Stimulated activated CD4-positive, alpha-beta T cell treated with anti-CD3 and anti-CD28 coated beads, Interleukin-12 subunit alpha, Interleukin-12 subunit beta, amount 100 ng/mL, for 48 hours (primary cell): ENCODE measurements at regions not wholly inside any gene's neighbourhood (a gene's known extent, or its start where the extent isn't known, plus 50 kb on each side); places are given as distances from the start of the nearest gene placed in this dataset.
A peak's percentile ranks its signal among the peaks of the same experiment; 100 is the strongest.

Source experiments
- DNase-seq, 3 donors: peaks; one replicate each; pipeline ENCODE4 v3.0.0-alpha.2; 2020; ENCODE audit warnings: low read depth in 2 of 3, low spot score in 1 of 3

DNA sequence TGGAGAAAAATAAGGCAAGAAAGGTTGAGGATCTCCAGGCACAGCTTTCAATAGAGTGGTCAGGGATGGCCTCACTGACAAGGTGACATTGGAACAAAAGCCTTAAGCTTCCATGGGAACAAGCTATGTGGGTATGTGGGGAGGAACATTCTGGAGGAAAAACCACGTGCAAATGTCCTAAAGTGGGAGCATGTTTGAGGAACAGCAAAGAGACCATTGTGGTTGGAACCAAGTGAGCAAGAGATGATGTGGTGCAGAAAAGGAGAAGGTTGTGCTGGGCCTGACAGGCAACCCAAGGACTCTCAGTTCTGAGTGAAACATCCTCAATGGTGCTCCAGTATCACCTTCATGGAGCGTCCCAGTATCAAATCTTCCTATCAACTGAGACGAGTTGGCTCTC is 184.0 kb downstream of the CAND1 start:
- no peak for DNase-seq

DNA sequence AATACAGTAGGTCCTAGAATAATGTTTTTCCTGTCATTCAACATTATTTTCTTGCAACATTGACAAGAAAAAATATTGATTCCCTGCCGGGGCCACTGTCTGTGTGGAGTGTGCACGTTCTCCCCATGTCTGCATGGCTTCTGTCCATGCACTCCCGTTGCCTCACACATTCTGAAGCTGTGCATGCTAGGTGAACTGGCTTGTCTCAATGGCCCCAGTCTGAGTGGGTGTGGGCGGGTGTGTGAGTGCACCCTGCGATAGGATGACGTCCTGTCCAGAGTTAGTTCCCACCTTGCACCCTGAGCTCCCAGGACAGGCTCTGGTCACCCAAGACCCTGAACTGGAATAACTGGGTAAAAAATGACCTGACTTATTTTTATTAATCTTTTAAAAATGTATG is 186.1 kb downstream of the CAND1 start:
- DNase-seq = no peak

DNA sequence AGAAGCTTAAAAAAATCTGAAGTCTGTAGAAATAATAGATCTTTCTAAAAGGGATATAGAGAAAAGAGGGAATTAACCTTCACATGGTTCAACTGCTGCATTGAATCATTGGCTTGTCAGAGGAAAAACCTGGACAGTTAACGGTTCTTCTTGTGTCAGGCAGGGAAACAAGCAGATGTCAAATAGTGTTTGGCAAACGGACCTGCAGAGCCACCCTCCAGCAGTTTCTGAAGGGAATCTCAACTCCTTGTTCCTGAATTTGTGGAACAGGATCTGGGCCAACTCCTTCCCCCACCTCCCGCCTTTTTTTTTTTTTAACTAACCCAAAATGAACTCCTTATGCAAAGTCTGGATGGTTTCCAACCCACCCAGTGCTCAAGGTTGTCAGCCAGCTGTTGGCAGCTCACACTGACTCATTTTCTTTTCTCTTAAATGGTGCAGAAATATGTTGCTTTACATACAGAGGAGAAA is 187.3 kb downstream of the CAND1 start:
- DNase-seq = no peak

DNA sequence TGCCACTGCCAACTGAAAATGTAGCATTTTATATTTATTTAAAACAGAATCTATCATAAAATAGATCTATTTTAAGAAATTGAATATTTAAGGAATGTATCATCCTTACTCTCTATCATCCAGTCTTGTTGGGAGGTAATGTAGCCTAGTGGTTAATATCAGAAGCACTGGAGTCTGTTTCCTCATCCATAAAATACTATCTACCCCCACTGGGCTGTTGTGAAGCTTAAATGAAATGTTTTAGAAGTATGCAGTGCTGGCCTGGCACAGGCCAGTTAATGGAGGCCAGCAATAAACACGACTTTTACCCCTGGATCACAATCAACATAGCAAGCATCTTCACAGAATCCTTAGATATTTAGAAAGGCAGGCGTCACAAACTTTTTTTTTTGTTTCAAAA is 188.0 kb downstream of the CAND1 start:
- DNase-seq = no peak

DNA sequence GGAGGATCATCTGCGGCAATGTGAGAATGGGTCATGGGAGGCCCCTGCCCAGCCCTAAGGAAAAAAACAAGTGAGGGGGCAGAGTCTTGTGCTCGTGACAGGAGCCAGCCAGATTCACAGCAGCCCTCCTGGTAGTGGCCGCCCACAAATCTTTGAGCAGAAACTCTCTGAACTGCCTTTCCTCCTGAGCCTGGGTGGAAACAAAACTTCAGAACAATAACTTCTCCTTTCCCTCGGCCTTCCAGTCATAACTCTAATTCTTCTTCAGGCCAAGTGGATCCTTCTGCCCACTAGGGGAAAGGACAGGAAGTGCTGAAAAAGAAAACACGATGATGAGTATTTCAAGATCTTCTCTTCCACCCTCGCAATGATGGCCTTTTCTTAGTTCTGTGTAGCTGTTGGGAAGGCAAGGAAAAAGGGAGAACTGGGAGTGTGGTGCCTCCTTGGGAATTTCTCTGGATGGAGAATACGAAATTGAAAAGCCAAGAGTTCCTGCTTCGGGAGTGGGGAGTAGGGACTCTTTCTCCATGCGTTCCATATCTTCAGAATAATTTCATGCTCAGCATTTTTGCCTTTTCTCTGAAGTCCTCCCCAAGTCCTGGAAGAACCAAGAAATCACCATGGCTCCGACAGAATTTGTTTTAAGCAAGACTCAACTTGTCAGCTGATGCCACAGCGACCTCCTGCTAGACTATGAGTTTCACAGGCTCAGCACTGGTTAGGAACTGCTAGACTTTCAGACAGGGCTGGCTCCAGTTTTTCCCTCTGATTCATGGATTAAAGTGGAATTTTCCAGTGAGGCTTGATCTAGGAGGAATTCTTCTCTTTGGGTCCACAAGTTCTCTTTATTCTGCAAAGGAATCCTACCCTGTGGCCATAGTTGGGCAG is 188.9 kb downstream of the CAND1 start:
- DNase-seq = no peak

DNA sequence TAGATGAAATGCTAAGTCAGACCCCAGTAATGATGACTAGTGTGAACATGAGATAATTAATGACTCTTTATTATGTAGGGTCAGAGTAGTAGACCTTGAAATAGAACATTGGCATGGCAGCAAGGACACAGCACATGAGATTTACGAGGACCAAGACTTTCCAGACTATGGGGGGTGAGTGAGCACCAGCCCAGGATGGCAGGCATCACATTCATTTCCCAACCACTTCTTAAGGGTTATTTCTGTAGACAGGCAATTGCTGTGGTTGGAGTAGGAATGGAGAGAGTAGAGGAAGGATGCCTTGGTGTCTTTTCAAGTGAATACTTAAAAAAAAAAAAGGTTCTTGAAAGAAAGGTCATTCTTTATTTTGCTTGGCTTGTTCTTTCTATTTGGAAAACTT is 189.4 kb upstream of the DYRK2 start:
- DNase-seq = no peak

DNA sequence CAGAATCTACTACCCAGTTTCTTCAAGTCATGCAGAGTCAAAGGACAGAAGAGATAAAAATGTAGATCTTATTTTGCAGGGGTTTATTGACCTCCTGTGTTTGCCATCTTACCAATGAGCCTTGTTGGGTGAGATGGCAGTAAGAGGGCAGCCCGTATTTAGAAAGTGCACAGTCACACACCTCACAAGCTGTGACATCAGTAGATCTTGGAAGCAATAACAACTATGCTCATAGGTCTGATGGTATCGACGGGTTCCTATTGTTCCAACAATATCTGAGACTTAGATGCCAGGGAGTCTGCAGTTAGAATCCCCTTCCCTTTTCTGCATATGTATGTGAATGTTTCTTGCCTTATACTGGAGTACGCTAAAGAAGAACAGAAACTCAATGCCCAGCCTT is 189.0 kb upstream of the DYRK2 start:
- no peak for DNase-seq

DNA sequence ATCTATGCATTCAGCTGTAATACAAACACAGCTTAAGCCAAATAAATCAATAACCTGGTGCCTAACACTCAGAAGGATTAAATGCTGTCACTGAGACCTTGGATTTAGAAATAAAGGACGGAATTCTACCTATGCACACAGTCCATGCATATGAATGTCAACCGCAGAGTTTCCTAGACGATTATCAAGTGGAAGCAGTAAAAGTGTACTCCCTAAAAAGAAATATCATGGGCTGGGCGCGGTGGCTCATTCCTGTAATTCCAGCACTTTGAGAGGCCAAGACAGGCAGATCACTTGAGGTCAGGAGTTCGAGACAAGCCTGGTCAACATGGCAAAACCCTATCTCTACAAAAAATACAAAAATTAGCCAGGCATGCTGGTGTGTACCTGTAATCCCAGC is 188.2 kb upstream of the DYRK2 start:
- DNase-seq = no peak

DNA sequence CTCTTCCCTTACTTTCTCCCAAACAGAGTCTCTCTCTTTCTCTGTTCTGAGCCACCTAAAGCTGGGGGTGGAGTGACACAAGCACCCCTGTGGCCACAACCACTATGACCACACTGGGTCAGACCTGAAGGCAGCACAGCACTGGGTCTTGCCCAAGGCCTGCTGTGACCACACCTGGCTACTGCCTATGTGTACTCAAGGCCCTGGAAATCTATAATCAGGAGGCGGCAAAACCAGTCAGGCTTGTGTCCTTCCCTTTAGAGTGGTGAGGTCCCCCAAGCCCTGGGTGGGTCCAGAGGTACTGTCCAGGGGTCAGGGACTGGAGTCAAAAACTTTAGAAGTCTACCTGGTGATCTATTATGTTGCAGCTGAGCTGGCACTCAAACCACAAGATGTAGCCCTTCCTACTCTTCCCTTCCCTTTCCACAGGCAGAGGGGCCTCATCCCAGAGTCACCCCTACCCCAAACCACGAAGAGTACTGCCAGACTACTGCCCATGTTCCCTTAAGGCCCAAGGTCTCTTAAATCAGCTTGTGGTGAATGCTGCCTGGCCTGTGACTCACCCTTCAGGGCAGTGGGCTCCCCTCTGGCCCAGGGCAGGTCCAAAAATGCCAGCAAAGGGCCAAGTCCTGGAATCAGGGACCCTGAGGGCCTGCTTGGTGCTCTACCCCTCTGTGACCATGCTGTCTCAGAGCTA is 179.8 kb upstream of the DYRK2 start:
- no peak for DNase-seq

DNA sequence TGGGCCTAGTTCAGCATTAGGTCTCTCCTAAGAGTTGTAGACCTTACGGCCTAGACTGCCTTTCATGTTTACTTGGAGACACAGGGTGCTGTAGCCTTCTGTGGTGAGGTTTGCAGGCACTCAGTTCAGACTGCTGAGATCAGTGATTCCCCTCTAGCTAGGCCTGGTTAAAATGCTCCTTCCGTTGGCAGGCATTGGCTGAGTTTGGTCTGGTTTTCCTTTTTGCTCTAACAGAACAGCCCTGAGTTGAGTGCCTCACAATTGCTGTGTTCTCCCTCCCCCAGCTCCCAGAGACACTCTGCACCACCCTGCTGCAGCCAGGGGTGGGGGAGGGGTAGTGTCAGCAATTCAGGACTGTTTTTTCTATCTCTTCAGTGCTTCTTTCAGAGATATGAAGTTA is 178.9 kb upstream of the DYRK2 start:
- DNase-seq = no peak

DNA sequence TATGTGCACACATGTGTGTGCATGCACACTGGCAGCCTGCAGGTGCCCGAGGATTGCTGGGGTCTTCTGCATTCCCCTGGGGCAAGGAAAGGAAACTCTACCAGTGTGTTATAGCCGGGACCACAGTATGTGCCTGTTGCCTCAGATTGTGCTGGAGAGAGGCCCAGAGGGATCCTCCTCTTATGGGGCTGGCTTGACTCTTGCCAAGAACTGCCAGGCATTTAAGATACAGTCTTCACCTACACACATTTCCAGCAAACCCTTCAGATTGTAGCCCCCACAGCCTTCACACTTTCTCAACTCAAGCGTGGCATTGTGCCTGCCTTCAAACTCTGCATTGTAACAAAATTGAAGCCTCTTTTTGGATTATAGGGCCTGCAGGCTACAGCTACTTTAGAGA is 176.7 kb upstream of the DYRK2 start:
- DNase-seq = no peak

DNA sequence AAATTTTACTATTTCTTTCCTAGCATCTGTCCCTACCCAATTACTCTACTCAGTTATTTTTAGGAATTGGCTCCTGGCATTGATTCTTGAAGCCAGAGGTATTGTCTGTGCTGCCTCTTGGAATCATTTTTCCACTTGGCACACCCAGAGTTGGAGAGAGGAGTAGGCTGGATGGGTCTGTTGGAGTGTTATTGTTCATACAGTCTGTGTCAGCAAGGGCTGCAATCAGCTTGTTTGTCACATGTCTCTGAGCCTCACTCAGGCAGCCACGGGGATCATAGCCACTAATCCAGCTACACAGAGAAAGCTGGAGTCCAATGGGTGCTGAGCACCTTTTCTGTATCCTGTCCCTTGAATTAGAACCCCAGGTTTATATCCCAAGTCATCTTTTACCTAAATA is 176.0 kb upstream of the DYRK2 start:
- no peak for DNase-seq

DNA sequence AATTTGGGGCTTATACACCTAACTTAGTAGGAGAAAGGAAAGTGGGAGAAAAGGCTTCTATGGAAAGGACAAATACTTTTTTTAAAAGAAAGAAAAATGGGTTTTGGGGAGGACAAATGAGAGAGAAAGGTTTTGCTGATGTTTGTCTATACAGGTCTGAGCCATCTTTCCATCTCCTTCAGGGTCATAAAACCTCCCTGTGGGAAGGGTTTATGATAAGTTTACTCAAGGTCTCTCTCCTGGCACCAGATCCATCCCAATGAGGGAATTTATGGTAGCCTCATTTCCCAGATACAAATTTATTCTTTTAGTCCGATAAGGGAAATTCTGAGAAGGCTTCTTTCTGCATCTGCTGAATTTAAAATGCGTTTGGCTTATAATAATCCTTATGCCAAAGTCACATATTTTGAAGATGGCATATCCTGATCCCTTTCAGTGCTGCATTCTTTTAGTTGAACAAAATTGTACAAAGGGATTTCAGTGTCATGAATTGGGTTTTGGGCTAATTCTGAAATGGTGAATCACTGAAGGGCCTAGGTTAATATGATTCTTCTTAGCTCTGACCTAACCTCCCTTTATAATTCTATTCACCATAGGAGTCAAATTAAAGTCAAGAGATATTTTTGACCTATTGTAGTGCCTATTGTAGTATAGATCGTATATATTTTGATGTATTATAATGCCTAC is 173.5 kb upstream of the DYRK2 start:
- no peak for DNase-seq

DNA sequence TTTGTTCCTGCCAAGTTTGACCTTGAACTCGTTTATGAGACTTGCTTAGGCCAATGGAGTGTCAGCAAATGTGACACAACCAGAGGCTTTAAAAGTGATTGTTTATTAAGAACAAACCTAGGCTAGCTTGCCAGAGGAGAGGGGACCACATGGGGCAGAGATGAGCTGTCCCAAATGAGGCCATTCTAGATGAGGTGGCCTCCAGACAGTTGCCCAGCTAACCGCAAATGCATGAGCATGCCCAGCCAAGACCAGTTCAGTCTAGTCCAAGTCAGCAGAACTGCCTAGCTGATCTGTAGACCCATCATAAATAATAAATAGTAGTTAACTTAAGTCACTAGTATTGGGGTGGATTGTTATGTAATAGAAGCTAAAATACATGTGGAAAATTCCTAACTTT is 172.8 kb upstream of the DYRK2 start:
- no peak for DNase-seq

DNA sequence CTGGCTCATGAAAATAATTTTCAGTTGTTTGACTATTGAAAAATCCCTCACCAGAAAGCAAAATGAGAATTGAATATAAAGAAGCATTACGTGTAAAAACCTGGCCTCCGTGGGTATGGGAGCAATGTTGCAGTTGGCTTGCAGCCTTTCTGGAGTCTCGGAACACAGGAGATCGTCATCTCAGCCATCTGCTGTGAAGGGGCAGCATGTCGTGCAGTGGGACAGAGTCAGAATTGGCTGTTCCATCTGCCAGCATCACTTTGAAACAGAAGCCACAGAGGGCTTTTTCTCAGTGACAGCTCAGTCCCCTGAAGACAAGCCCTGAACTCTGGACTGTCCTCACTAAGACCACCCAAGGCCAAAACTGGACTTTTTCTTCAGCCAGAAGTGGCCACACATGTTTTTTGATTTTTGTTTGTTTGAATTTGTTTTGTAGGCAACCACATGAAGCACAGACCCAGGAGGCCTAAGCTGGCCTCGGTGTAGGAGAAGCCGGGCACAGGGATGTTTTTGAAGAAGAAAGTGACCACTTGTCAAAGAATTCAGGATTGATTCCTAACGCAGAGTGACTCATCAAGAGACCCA is 170.8 kb upstream of the DYRK2 start:
- DNase-seq = no peak

DNA sequence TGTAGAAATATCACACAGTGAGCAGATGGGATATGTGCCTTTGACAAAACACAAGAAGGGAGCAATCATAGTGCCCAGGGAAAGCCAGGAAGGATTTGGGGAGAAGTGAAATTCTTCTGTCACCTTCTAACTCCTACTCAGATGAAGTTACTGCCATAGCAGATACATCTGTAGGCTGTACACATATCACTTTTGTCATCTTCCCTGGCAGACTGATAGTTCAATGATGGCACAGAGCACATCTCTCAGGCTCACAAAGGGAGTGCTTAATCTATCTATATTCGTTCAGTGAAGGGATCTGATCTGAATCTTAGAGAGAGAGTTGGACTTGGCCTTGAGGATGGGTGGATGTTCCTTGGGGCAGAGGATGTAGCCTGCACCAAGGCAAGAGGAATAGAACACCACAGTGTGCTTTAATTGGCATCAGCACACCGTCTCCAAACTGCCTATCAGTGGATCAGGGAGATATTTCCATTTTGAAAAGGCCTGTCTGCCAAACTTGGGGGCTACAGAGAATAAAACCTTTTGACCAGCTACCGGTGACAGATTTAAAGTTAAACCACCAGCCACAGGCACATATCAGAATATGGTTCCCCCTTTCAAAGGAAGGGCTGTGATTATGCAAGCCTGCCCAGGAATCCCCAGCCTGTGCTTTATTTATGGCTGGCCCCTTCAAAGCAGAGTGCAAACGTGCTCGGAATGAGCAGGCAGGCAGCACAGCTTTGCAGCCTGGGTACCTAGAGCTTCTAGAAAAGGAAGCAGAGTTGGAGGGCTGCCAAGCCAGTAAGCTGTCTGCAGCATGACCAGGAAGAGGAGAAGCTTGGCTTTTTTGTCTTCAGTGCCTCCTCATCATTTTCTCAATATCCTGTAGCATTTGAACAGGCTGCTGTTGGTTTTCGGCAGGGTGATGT is 165.5 kb upstream of the DYRK2 start:
- DNase-seq = peak; percentile 10 to 29 (median 24)

DNA sequence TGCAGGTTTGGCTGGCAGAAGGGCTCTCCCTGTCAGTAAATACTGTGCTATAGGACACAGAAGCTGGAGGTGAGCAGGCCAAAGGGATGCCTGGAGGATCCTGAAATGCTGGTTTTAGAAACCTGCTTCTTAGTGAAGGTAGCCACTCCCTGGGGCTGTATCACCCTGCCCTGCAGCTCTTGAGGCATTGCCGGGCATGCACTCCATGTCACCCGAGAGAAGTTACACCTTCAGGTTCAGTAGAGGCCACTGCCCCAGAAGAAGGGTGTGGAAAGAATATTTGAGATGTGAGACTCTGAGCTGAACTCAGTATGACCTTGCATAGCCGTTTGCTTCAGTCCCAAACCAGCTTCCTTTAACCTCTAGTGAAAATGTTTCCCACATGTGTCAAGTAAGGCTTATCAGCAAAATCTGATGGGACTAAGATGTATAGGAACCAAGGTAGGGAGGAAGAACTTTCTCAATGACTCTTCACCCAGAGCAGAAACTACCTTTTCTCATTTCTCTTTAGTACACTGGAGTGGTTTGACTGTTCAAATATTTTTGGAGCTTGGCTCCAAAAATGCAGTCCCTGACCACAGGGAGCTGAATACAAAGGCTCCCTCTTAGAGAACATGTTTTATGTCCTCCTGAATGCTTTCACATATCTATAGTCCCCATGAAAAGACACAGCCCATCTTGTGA is 164.5 kb upstream of the DYRK2 start:
- no peak for DNase-seq

DNA sequence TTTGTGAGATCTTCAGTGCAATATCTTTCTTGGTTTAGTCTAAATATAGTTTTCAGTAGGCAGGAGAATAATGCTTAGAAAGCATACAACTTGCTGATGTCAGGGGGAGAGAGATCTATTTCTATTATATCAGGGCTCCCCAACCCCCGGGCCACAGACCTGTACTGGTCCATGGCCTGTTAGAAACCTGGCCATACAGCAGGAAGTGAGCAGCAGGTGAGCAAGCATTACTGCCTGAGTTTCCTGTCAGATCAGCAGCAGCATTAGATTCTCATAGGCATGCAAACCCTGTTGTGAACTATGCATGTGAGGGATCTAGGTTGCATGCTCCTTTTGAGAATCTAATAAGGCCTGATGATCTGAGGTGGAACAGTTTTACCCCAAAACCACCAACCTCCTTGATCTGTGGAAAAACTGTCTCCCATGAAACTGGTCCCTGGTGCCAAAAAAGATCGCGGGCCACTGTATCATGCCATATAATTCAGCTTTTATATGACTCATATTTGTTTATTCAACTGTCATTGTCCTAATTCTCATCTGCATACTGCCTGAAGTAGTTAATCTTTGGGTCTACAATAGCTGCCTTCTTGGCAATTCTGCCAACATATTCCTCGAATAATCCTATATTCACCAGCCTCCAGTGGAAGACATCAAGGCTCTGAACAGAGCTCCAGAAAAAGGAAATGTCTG is 163.6 kb upstream of the DYRK2 start:
- DNase-seq = no peak

DNA sequence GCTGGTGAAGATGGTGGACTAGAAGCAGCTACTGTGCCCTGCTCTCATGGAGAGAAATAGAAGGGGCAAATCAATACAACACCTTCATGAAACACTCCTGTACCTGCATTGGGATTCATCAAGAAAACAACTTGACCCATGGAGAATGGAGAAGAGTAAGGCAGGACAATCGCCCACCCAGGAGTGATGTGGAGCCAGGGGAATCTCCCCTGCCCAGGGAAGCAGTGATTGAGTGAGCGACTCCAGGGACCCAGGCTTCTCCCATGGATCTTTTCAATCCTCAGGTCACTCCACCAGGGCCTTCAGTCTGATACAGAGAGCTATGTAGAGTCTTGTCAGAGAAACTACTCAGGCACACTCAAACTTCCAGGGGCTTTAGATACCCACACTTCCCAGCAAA is 161.9 kb upstream of the DYRK2 start:
- DNase-seq = no peak
